NB4 (cell line): ENCODE measurements at regions not wholly inside any gene's neighbourhood (a gene's known extent, or its start where the extent isn't known, plus 50 kb on each side); places are given as distances from the start of the nearest gene placed in this dataset.

Experiments used
- MYC ChIP-seq: IDR thresholded peaks from 2 replicates; pipeline ENCODE4 v1.6.1; 2011; ENCODE audit warnings: low read depth, low read length
- POLR2A ChIP-seq: IDR thresholded peaks from 2 replicates; pipeline ENCODE4 v1.6.1; 2011; ENCODE audit warnings: mild to moderate bottlenecking; ENCODE audit not compliant: insufficient read length; ENCODE audit errors: extremely low read depth
- TF ChIP-seq, protein P1 (sequence below): IDR thresholded peaks from one replicate; pipeline ENCODE4 v1.5.1; 2012; ENCODE audit warnings: low read depth, low read length
- TF ChIP-seq, protein P2 (sequence below): IDR thresholded peaks from 2 replicates; pipeline ENCODE4 v1.6.1; 2011; ENCODE audit warnings: low read depth, low read length

DNA sequence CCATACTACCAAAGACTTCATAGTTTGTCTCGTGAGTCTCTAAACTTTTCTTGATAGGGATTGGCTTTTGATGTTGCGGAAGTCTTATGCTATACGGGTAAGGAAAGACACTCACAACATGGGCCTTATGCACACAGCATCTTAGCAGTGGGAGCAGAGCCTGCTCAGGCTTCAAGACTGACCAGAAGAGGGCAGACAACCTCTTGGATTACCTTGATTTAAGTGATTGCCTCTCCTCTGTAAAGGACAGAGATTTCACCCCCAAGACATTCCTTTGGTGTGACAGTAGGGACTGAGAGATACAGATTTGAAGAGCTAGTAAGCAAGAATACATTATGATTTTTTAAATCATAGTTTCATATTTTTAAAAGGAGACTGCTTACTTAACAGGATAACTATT is 71.0 kb upstream of the SAMD3 start:
- TF ChIP-seq, protein P1, sequence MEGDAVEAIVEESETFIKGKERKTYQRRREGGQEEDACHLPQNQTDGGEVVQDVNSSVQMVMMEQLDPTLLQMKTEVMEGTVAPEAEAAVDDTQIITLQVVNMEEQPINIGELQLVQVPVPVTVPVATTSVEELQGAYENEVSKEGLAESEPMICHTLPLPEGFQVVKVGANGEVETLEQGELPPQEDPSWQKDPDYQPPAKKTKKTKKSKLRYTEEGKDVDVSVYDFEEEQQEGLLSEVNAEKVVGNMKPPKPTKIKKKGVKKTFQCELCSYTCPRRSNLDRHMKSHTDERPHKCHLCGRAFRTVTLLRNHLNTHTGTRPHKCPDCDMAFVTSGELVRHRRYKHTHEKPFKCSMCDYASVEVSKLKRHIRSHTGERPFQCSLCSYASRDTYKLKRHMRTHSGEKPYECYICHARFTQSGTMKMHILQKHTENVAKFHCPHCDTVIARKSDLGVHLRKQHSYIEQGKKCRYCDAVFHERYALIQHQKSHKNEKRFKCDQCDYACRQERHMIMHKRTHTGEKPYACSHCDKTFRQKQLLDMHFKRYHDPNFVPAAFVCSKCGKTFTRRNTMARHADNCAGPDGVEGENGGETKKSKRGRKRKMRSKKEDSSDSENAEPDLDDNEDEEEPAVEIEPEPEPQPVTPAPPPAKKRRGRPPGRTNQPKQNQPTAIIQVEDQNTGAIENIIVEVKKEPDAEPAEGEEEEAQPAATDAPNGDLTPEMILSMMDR: peak; percentile 42
- TF ChIP-seq POLR2A: no peak
- no peak for TF ChIP-seq MYC
- TF ChIP-seq, protein P2, sequence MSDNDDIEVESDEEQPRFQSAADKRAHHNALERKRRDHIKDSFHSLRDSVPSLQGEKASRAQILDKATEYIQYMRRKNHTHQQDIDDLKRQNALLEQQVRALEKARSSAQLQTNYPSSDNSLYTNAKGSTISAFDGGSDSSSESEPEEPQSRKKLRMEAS: no peak
